Activated CD4-positive, alpha-beta T cell treated with anti-CD3 and anti-CD28 coated beads for 36 hours (primary cell): ENCODE measurements at regions not wholly inside any gene's neighbourhood (a gene's known extent, or its start where the extent isn't known, plus 50 kb on each side); places are given as distances from the start of the nearest gene placed in this dataset.

ENCODE experiments used
- ATAC-seq: fragments of 200-7000 bp; cut with Tn5 transposase; one replicate; pipeline ENCODE4 v1.10.0; 2021; ENCODE audit warnings: mild to moderate bottlenecking, moderate library complexity
- CTCF ChIA-PET: fragments of 350-600 bp; sonication (Branson Sonifier 250); formaldehyde crosslinking; loops from one replicate; lab custom pipeline; 2021; ENCODE audit warnings: antibody characterized with exemption; lab: Charles Lee
- POLR2A ChIA-PET: fragments of 350-600 bp; sonication (Branson Sonifier 250); formaldehyde crosslinking; loops from one replicate; lab custom pipeline; 2021; ENCODE audit warnings: antibody characterized with exemption, inconsistent platforms; lab: Charles Lee
- DNase-seq: peaks from one replicate; pipeline ENCODE4 v3.0.0-alpha.2; 2020
- H3K27ac Mint-ChIP-seq: one replicate; pipeline ENCODE4 v1.8.0; 2021; ENCODE audit warnings: mixed read lengths
- H3K27me3 Mint-ChIP-seq: one replicate; pipeline ENCODE4 v1.8.0; 2021; ENCODE audit warnings: mixed read lengths
- H3K36me3 Mint-ChIP-seq: one replicate; pipeline ENCODE4 v1.8.0; 2021; ENCODE audit warnings: low read depth, mixed read lengths
- H3K4me1 Mint-ChIP-seq: one replicate; pipeline ENCODE4 v1.8.0; 2021; ENCODE audit warnings: mixed read lengths
- H3K4me3 Mint-ChIP-seq: one replicate; pipeline ENCODE4 v1.8.0; 2021; ENCODE audit warnings: mild to moderate bottlenecking, moderate library complexity, mixed read lengths
- H3K9me3 Mint-ChIP-seq: one replicate; pipeline ENCODE4 v1.8.0; 2021; ENCODE audit warnings: low read depth, mixed read lengths
- intact Hi-C, 2 experiments: fragments of 100-400 bp; cut with DNase I in 1 of 2; cut with micrococcal nuclease in 1 of 2; formaldehyde crosslinking; loops; one replicate each; pipeline versions ENCODE4 v1.14.2 to v1.15.1; 2022 to 2024; cut with DNase I, micrococcal nuclease

- no peaks in the 10 kb centered on the region for H3K4me1 Mint-ChIP-seq
- ATAC-seq (no peak), DNase-seq (no peak)
- CTCF ChIA-PET: interaction anchor here (0.5 to 2.5 kb wide), 11 partner anchors 8 to 180 kb away, joined by 3 to 14 read pairs (median 3); no protein-coding TSS in a partner anchor
- H3K27me3 Mint-ChIP-seq: peaks cover 40% of the 10 kb centered on the region
- H3K9me3 Mint-ChIP-seq: no peaks in the 10 kb centered on the region
- H3K4me3 Mint-ChIP-seq: no peak overlapping the region
- intact Hi-C loops: no loop called here
- H3K36me3 Mint-ChIP-seq: no peaks in the 10 kb centered on the region
- H3K27ac Mint-ChIP-seq: no peak overlapping the region
- POLR2A ChIA-PET: interaction anchor here (0.5 kb wide), 1 partner anchor 33 kb away, joined by 3 read pairs; no protein-coding TSS in a partner anchor
Measured at GRCh38 chr3:134302674-134303073, 52.0 kb upstream of the RYK start.

GRCh38 chr3:134300520-134300919 lies 49.9 kb upstream of the RYK start:
- no peaks in the 10 kb centered on the region for H3K4me1 Mint-ChIP-seq
- DNase-seq: no peak
- H3K36me3 Mint-ChIP-seq: peaks cover 5% of the 10 kb centered on the region
- ChIA-PET CTCF (interaction anchor here (0.6 to 2.5 kb wide), 3 partner anchors 88 to 93 kb away, joined by 3 to 11 read pairs (median 3); no protein-coding TSS in a partner anchor), POLR2A (no interaction called here)
- peaks cover 3% of the 10 kb centered on the region for H3K9me3 Mint-ChIP-seq
- H3K27ac Mint-ChIP-seq: no peak overlapping the region
- H3K27me3 Mint-ChIP-seq: peaks cover 37% of the 10 kb centered on the region
- no peak overlapping the region for H3K4me3 Mint-ChIP-seq
- no peak for ATAC-seq
- intact Hi-C loops: no loop called here
